ENCODE measurements at regions not wholly inside any gene's neighbourhood (a gene's known extent, or its start where the extent isn't known, plus 50 kb on each side); places are given as distances from the start of the nearest gene placed in this dataset.

GRCh38 chr2:238702276-238703052, 145.4 kb upstream of the TWIST2 start:
- TF ChIP-seq, protein P1, sequence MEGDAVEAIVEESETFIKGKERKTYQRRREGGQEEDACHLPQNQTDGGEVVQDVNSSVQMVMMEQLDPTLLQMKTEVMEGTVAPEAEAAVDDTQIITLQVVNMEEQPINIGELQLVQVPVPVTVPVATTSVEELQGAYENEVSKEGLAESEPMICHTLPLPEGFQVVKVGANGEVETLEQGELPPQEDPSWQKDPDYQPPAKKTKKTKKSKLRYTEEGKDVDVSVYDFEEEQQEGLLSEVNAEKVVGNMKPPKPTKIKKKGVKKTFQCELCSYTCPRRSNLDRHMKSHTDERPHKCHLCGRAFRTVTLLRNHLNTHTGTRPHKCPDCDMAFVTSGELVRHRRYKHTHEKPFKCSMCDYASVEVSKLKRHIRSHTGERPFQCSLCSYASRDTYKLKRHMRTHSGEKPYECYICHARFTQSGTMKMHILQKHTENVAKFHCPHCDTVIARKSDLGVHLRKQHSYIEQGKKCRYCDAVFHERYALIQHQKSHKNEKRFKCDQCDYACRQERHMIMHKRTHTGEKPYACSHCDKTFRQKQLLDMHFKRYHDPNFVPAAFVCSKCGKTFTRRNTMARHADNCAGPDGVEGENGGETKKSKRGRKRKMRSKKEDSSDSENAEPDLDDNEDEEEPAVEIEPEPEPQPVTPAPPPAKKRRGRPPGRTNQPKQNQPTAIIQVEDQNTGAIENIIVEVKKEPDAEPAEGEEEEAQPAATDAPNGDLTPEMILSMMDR (IDR thresholded peaks at IDR 0.05 in 4 of 5, conservative IDR thresholded peaks at IDR 0.05 in 1 of 5) = no peak
- TF ChIP-seq POLR2A (IDR thresholded peaks at IDR 0.05) = no peak
